SK-N-MC (cell line): ENCODE measurements at regions not wholly inside any gene's neighbourhood (a gene's known extent, or its start where the extent isn't known, plus 50 kb on each side); places are given as distances from the start of the nearest gene placed in this dataset.

Experiments used
- EZH2 ChIP-seq: fragments of 200-600 bp; sonication (generic); IDR thresholded peaks from one replicate; pipeline ENCODE4 v1.6.1; 2017; ENCODE audit warnings: antibody characterized with exemption
- POLR2AphosphoS5 ChIP-seq: IDR thresholded peaks from 2 replicates; pipeline ENCODE4 v1.6.1; 2012; ENCODE audit warnings: mild to moderate bottlenecking, low read depth, low read length, borderline replicate concordance

DNA sequence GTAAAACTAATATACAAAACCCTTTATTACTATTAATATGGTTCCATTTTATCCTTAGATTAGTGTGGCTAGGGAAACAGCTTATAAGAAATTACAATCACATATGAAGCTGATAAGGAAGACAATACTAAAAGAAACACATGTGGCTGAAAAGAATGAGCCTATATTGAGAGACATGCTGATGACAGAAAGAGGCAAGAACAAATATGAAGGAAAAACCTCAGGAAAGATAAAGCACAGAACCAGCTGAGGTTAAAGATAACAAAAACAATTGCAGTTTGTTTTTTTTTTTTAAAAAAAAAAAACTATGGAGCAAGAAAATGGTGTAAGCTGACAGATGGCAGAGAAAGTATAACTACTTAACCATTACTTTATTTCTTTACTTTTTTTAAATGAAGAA is 69.2 kb upstream of the OSBPL8 start:
- TF ChIP-seq POLR2AphosphoS5 (no peak), EZH2 (no peak)
